Immature natural killer cell (primary cell): ENCODE measurements at regions not wholly inside any gene's neighbourhood (a gene's known extent, or its start where the extent isn't known, plus 50 kb on each side); places are given as distances from the start of the nearest gene placed in this dataset.
"Not testable (repeated sequence)": the region's sequence is repeated elsewhere in the genome, so short reads cannot be mapped to it uniquely, and the experiment has no call there.

Source experiments
- DNase-seq, 3 donors: peaks; one replicate each; pipeline ENCODE4 v3.0.0; 2022; ENCODE audit warnings: mixed read lengths in 1 of 3
- H3K27ac Mint-ChIP-seq, 6 donors: one replicate each; pipeline ENCODE4 v1.8.0; 2020; ENCODE audit warnings: mixed read lengths in 6 of 6, mild to moderate bottlenecking in 5 of 6, inconsistent platforms in 4 of 6, moderate library complexity in 3 of 6
- H3K27me3 Mint-ChIP-seq, 3 donors: one replicate each; pipeline ENCODE4 v1.8.0; 2020 to 2021; ENCODE audit warnings: low read depth in 3 of 3, mild to moderate bottlenecking in 3 of 3, mixed read lengths in 3 of 3, moderate library complexity in 3 of 3, inconsistent platforms in 1 of 3
- H3K36me3 Mint-ChIP-seq, 3 donors: one replicate each; pipeline ENCODE4 v1.8.0; 2020; ENCODE audit warnings: mixed read lengths in 3 of 3, inconsistent platforms in 2 of 3, mild to moderate bottlenecking in 2 of 3
- H3K4me1 Mint-ChIP-seq, 2 donors: one replicate each; pipeline ENCODE4 v1.8.0; 2020; ENCODE audit warnings: inconsistent platforms in 2 of 2, mild to moderate bottlenecking in 2 of 2, mixed read lengths in 2 of 2, moderate library complexity in 1 of 2
- H3K4me3 Mint-ChIP-seq, 5 donors: one replicate each; pipeline ENCODE4 v1.8.0; 2020; ENCODE audit warnings: mild to moderate bottlenecking in 5 of 5, mixed read lengths in 5 of 5, inconsistent platforms in 3 of 5, moderate library complexity in 3 of 5
- H3K9me3 Mint-ChIP-seq, 6 donors: one replicate each; pipeline ENCODE4 v1.8.0; 2020; ENCODE audit warnings: mild to moderate bottlenecking in 6 of 6, mixed read lengths in 6 of 6, inconsistent platforms in 4 of 6, moderate library complexity in 3 of 6

DNA sequence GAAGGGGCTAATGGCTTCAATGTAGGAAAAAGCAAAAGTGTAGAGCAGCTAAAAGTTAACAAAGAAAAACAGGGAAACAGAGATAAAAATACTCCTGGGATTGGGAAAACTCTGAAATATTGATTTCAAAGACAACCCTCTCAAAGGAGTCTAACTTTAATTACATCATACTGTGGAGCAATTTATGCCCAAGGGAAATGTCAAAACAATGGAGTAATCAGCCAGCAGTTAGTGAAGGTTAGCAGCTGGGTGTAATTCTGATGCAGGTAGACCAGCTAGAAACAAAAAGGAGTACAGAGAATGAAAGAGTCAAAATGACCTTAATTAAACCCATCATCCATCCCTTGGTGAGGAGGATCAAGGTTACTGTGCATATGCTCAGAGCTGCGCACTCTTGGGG, 169.0 kb downstream of the ADAM29 start:
- Mint-ChIP-seq H3K27ac (no peak overlapping the region), H3K4me1 (no peaks in the 10 kb centered on the region), H3K9me3 (peaks cover 9 to 31% (median 16%) of the 10 kb centered on the region in 6 donors), H3K27me3 (no peaks in the 10 kb centered on the region), H3K36me3 (peaks cover 0 to 3% (median 0%) of the 10 kb centered on the region in 3 donors), H3K4me3 (no peak overlapping the region)
- DNase-seq: no peak

GRCh38 chr4:175090116-175090515, 172.0 kb downstream of the ADAM29 start:
- Mint-ChIP-seq H3K4me1 (no peaks in the 10 kb centered on the region), H3K9me3 (peaks cover 5 to 35% (median 27%) of the 10 kb centered on the region in 6 donors), H3K27ac (no peak overlapping the region), H3K27me3 (peaks cover 0 to 1% (median 0%) of the 10 kb centered on the region in 3 donors), H3K36me3 (peaks cover 0 to 3% (median 0%) of the 10 kb centered on the region in 3 donors), H3K4me3 (no peak overlapping the region)
- DNase-seq: no peak

- peaks cover 0 to 3% (median 0%) of the 10 kb centered on the region in 3 donors for H3K36me3 Mint-ChIP-seq
- no peak overlapping the region for H3K4me3 Mint-ChIP-seq
- peaks cover 0 to 2% (median 0%) of the 10 kb centered on the region in 3 donors for H3K27me3 Mint-ChIP-seq
- no peak for DNase-seq
- peaks cover 13 to 45% (median 36%) of the 10 kb centered on the region in 6 donors for H3K9me3 Mint-ChIP-seq
- H3K4me1 Mint-ChIP-seq: no peaks in the 10 kb centered on the region
- no peak overlapping the region for H3K27ac Mint-ChIP-seq
Observed at GRCh38 chr4:175091649-175092048, 173.5 kb downstream of the ADAM29 start.

DNA sequence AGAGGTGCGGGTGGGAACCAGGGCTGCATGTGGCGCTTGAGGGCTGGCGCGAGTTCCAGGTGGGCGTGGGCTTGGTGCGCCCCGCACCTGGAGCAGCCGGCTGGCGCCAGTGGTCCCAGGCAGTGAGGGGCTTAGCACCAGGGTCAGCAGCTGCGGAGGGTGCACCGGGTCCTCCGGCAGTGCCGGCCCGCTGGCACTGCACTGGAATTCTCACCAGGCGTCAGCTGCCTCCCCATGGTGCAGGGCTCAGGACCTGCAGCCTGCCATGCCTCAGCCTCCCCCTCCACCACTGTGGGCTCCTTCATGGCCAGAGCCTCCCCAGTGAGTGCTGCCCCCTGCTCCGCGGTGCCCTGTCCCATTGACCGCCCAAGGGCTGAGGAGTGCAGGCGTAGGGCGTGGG, 174.0 kb downstream of the ADAM29 start:
- H3K9me3 Mint-ChIP-seq: peaks cover 13 to 45% (median 32%) of the 10 kb centered on the region in 6 donors
- peaks cover 0 to 2% (median 0%) of the 10 kb centered on the region in 3 donors for H3K27me3 Mint-ChIP-seq
- no peak overlapping the region for H3K27ac Mint-ChIP-seq
- H3K4me3 Mint-ChIP-seq: no peak overlapping the region
- H3K4me1 Mint-ChIP-seq: no peaks in the 10 kb centered on the region
- no peak for DNase-seq
- H3K36me3 Mint-ChIP-seq: no peaks in the 10 kb centered on the region

GRCh38 chr4:175093055-175093454, 174.9 kb downstream of the ADAM29 start:
- H3K27me3 Mint-ChIP-seq, H3K4me1 Mint-ChIP-seq, DNase-seq, H3K36me3 Mint-ChIP-seq, H3K27ac Mint-ChIP-seq, H3K4me3 Mint-ChIP-seq: not testable (repeated sequence)
- peaks cover 14 to 52% (median 30%) of the 10 kb centered on the region in 6 donors for H3K9me3 Mint-ChIP-seq

DNA sequence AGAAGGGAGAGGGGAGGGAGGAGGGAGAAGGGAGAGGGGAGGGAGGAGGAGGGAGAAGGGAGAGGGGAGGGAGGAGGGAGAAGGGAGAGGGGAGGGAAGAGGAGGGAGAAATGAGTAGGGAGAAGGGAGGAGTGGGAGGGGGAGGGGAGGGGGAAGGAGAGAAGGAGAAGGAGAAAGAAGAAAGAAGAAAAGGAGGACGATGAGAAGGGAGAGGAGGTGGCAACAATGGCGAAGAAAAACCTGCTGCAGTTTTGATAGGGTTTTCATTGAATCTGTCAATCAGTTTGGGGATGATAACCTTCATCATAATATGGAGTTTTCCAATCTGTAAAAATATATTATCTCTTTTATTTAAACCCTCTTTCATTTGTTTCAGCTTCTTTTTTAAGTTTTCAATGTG, 185.2 kb downstream of the ADAM29 start:
- Mint-ChIP-seq H3K9me3 (peaks cover 5 to 28% (median 18%) of the 10 kb centered on the region in 6 donors), H3K4me1 (no peaks in the 10 kb centered on the region), H3K27me3 (no peaks in the 10 kb centered on the region), H3K27ac (no peak overlapping the region), H3K36me3 (peaks cover 0 to 3% (median 3%) of the 10 kb centered on the region in 3 donors), H3K4me3 (no peak overlapping the region)
- no peak for DNase-seq

- H3K4me3 Mint-ChIP-seq: no peak overlapping the region
- H3K36me3 Mint-ChIP-seq: peaks cover 0 to 8% (median 5%) of the 10 kb centered on the region in 3 donors
- H3K9me3 Mint-ChIP-seq: peaks cover 18 to 57% (median 37%) of the 10 kb centered on the region in 6 donors
- DNase-seq: no peak
- H3K27me3 Mint-ChIP-seq: peaks cover 0 to 2% (median 1%) of the 10 kb centered on the region in 3 donors
- no peaks in the 10 kb centered on the region for H3K4me1 Mint-ChIP-seq
- H3K27ac Mint-ChIP-seq: no peak overlapping the region
Observed at GRCh38 chr4:175106301-175106700, 188.1 kb downstream of the ADAM29 start.

- Mint-ChIP-seq H3K4me3 (no peak overlapping the region), H3K27ac (no peak overlapping the region), H3K36me3 (peaks cover 0 to 8% (median 8%) of the 10 kb centered on the region in 3 donors), H3K27me3 (peaks cover 0 to 3% (median 2%) of the 10 kb centered on the region in 3 donors), H3K9me3 (peaks cover 23 to 80% (median 63%) of the 10 kb centered on the region in 6 donors), H3K4me1 (no peaks in the 10 kb centered on the region)
- no peak for DNase-seq
Observed at GRCh38 chr4:175109933-175110332, 191.8 kb downstream of the ADAM29 start.

DNA sequence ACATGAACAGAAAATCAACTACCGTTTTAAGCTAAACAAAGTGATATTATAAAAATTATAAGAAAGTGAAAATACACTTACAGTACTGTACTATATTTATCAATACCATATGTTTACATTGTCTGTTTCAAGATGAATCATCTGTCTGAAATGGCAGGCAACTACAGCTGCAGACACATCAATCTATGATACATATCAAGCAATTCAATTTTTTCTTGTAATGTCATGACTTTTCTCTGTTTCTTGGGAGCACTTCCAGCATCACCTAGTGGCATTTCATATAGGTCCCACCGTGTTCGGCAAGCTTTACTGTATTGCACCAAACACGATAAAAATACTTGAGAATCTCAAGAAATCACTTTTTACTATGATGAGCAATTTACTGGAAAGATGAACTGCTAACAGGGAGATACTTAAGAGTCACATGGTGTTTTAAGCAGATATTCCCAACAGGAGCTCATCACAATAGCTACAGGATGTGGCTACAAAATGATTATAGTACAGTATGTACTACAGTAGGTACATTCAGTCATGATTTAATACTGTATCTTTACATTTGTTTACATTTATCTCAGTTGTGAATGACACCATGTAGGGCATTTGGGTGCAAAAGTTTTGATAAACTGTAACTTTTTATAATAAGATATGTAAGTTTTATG, 207.4 kb downstream of the ADAM29 start:
- Mint-ChIP-seq H3K9me3 (peaks cover 14 to 68% (median 26%) of the 10 kb centered on the region in 6 donors), H3K36me3 (peaks cover 0 to 4% (median 0%) of the 10 kb centered on the region in 3 donors), H3K4me3 (no peak overlapping the region), H3K27me3 (no peaks in the 10 kb centered on the region), H3K27ac (no peak overlapping the region), H3K4me1 (no peaks in the 10 kb centered on the region)
- no peak for DNase-seq

DNA sequence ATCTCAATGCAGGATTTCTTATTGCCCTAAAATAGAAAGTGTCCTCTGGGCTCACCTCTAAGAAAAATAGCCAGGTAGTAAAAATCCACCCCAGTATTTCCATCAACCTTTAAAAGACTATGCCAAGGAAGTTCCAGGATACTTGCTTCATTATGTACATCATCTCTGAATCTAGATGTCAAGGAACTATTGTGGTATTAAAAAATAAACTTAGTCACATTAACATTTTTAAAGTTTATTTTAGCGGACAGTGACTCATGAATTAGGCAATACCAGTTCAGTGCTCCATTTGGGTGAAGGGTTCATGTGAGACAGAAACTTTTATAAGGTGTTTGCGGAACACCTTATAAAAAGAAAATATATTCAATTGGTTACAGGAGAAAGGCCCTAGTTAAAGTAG, 209.2 kb downstream of the ADAM29 start:
- Mint-ChIP-seq H3K27me3 (no peaks in the 10 kb centered on the region), H3K36me3 (peaks cover 0 to 4% (median 0%) of the 10 kb centered on the region in 3 donors), H3K27ac (no peak overlapping the region), H3K4me1 (no peaks in the 10 kb centered on the region), H3K9me3 (peaks cover 13 to 56% (median 20%) of the 10 kb centered on the region in 6 donors), H3K4me3 (no peak overlapping the region)
- no peak for DNase-seq

GRCh38 chr4:175129797-175130196, 211.6 kb downstream of the ADAM29 start:
- Mint-ChIP-seq H3K4me3 (no peak overlapping the region), H3K9me3 (peaks cover 9 to 48% (median 16%) of the 10 kb centered on the region in 6 donors), H3K36me3 (peaks cover 0 to 4% (median 0%) of the 10 kb centered on the region in 3 donors), H3K27ac (no peak overlapping the region), H3K27me3 (no peaks in the 10 kb centered on the region), H3K4me1 (no peaks in the 10 kb centered on the region)
- no peak for DNase-seq

- H3K36me3 Mint-ChIP-seq: no peaks in the 10 kb centered on the region
- H3K27ac Mint-ChIP-seq: no peak overlapping the region
- no peak for DNase-seq
- peaks cover 3 to 21% (median 11%) of the 10 kb centered on the region in 6 donors for H3K9me3 Mint-ChIP-seq
- peaks cover 0 to 1% (median 0%) of the 10 kb centered on the region in 3 donors for H3K27me3 Mint-ChIP-seq
- H3K4me1 Mint-ChIP-seq: no peaks in the 10 kb centered on the region
- H3K4me3 Mint-ChIP-seq: no peak overlapping the region
Observed at GRCh38 chr4:175139205-175139604, 221.0 kb downstream of the ADAM29 start.

DNA sequence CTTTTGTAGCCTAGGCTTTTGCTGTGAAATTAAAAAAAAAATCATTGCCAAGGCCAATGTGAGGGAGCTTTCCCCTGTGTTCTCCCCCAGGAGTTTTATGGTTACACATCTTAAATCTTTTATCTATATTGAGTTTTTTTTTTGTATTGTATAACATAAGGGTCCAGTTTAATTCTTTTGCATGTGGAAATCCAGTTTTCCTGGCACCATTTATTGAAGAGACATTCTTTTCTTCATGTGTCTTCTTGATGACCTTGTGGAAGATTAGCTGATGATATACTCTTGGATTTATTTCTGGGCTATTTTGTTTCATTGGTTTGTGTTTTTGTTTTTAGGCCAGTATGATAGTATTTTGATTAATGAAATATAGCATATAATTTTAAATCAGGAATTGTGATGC, 225.0 kb downstream of the ADAM29 start:
- no peak overlapping the region for H3K27ac Mint-ChIP-seq
- H3K27me3 Mint-ChIP-seq: peaks cover 0 to 1% (median 0%) of the 10 kb centered on the region in 3 donors
- no peaks in the 10 kb centered on the region for H3K4me1 Mint-ChIP-seq
- H3K36me3 Mint-ChIP-seq: no peaks in the 10 kb centered on the region
- no peak overlapping the region for H3K4me3 Mint-ChIP-seq
- peaks cover 5 to 29% (median 12%) of the 10 kb centered on the region in 6 donors for H3K9me3 Mint-ChIP-seq
- no peak for DNase-seq

- no peak overlapping the region for H3K27ac Mint-ChIP-seq
Observed at GRCh38 chr4:175146799-175147198, 228.6 kb downstream of the ADAM29 start.

More at GRCh38 chr4:175146799-175147198, 228.6 kb downstream of the ADAM29 start:
- Mint-ChIP-seq H3K27me3 (peaks cover 0 to 1% (median 0%) of the 10 kb centered on the region in 3 donors), H3K9me3 (peaks cover 18 to 56% (median 23%) of the 10 kb centered on the region in 6 donors), H3K36me3 (peaks cover 0 to 5% (median 0%) of the 10 kb centered on the region in 3 donors), H3K4me3 (no peak overlapping the region), H3K4me1 (no peaks in the 10 kb centered on the region)
- no peak for DNase-seq
